ENCODE measurements at regions not wholly inside any gene's neighbourhood (a gene's known extent, or its start where the extent isn't known, plus 50 kb on each side); places are given as distances from the start of the nearest gene placed in this dataset.

DNA sequence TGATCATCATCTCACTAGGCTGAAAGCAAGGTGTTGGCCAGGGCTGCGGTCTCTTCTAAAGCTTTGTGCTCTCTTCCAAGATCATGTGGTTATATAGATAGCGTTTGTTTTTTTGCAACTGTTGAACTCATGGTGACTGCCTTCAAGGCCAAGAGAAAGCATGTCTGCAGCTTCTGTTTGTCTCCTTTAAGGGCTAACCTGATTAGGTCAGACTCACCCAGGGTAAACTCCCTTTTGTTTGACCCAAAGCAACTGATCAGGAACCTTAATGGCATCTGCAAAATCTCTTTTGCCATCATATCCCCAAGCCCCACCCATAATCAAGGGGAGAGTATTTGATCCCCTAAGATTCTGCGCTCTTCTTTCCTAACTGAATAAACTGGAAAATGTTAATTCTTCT is 72.2 kb upstream of the ALG13 start:
- TF ChIP-seq, protein P1, sequence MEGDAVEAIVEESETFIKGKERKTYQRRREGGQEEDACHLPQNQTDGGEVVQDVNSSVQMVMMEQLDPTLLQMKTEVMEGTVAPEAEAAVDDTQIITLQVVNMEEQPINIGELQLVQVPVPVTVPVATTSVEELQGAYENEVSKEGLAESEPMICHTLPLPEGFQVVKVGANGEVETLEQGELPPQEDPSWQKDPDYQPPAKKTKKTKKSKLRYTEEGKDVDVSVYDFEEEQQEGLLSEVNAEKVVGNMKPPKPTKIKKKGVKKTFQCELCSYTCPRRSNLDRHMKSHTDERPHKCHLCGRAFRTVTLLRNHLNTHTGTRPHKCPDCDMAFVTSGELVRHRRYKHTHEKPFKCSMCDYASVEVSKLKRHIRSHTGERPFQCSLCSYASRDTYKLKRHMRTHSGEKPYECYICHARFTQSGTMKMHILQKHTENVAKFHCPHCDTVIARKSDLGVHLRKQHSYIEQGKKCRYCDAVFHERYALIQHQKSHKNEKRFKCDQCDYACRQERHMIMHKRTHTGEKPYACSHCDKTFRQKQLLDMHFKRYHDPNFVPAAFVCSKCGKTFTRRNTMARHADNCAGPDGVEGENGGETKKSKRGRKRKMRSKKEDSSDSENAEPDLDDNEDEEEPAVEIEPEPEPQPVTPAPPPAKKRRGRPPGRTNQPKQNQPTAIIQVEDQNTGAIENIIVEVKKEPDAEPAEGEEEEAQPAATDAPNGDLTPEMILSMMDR (IDR thresholded peaks at IDR 0.05 in 4 of 5, conservative IDR thresholded peaks at IDR 0.05 in 1 of 5) = no peak
- TF ChIP-seq POLR2A (IDR thresholded peaks at IDR 0.05) = no peak
